KBM-7 (cell line): ENCODE measurements at regions not wholly inside any gene's neighbourhood (a gene's known extent, or its start where the extent isn't known, plus 50 kb on each side); places are given as distances from the start of the nearest gene placed in this dataset.

Source experiments
- DNase-seq: peaks from one replicate; pipeline ENCODE4 v3.0.0-alpha.2; 2015
- in situ Hi-C: fragments of 300-500 bp; cut with MboI; formaldehyde crosslinking; loops from 2 replicates; pipeline ENCODE4 v1.14.3; 2020; ENCODE audit warnings: low sequenced_read_pairs, low pct_unique_long_range_greater_than_20kb, mixed read lengths

DNA sequence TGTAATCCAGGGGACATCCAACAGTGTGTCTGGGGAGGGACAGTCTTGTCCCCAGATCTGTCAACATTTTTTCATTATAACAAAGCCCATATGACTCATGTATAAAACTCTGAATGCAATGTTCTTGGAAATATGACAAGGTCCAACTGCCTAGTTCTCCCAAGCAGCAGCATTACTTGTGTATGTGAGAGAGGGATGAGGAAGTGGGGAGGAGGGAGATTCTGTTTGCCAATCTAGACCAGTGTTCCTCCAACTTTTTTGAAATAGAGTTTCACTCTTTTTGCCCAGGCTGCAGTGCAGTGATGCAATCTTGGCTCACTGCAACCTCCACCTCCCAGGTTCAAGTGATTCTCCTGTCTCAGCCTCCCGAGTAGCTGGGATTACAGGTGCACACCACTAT, 394.8 kb downstream of the DHX35 start:
- no peak for DNase-seq
- in situ Hi-C loops: no loop called here

- no peak for DNase-seq
- in situ Hi-C loops: no loop called here
Observed at GRCh38 chr20:39349240-39349639, 387.1 kb downstream of the DHX35 start.

DNA sequence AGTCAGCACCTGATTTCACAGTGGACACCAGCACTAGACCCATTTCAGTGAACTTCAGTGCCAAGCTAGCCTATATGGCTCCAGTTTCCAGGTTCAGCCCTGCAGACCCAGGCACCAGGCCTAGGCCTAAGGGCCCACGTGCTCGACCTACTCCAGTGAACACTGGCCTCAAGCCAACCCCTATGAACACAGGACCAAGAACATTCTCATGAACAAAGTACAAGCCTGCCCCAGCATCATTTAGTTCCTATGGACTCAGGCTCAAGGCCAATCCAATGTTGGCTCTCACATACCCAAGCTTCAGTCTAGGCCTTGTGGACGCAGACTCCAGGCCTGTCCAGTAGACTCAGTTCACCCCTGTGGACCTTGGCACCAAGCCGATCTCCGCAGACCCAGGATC, 385.5 kb downstream of the DHX35 start:
- DNase-seq: no peak
- in situ Hi-C loops: no loop called here

- no peak for DNase-seq
- in situ Hi-C loops: no loop called here
Observed at GRCh38 chr20:39342463-39342862, 380.3 kb downstream of the DHX35 start.

GRCh38 chr20:39338469-39339376, 376.6 kb downstream of the DHX35 start:
- in situ Hi-C loops: no loop called here
- DNase-seq: peak; percentile 4

DNA sequence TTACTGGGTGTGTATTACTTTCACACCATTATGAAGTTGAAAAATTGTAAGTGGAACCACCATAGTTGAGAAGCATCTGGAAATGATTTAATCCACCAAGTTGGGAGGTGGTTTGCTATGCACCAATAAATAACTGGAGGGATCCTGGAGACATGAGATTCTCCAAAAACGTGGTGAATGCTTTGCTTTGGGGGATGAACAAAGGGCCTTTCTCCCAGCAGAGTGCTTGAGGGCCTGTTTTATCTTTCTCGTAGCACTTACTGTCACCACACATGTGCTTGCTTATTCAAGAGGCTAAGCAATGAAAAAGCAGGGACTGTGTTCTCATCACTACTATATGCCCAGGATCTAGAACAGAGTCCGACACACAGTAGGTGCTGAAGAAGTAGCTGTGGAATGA, 371.1 kb downstream of the DHX35 start:
- in situ Hi-C loops: no loop called here
- no peak for DNase-seq

- in situ Hi-C loops: no loop called here
- no peak for DNase-seq
Observed at GRCh38 chr20:39328347-39328746, 366.2 kb downstream of the DHX35 start.

DNA sequence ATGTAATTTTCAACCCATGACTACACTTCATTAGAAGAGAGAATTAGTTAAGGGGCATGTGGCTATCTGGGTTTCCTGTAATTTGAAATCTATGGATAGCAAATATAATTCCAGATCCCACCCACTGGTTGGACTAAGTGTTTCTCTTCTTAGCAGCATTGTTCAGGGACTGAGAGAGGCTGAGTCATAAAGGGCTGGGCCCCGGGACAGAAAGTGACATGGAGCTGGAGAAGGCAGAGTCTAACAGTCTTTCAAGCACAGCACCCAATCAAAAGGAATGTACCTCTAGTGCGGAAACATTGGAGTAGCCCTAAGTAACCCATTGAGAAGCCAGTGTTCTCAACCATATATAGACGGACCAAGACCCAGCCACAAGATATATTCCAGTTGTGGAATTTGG, 363.9 kb downstream of the DHX35 start:
- DNase-seq: no peak
- in situ Hi-C loops: no loop called here

DNA sequence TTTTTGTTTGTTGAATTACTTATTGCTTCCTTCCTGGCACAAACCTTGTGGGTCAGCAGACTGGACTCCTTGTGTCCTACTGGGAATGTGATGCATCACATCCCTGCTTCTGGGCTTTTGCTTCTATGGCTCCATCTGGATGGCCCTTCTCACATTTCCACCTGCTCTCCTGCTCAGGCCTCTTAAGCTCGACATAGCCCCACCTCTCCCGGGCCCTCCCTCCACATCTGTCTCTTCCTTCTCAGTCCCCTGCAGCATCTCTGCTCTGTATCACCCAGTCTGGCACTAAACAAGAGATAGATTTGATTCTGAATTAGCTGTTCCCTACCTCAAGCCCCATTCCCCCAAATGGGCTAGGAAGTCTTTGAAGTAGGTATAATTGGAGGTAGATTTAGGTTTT, 356.8 kb downstream of the DHX35 start:
- no peak for DNase-seq
- in situ Hi-C loops: no loop called here

DNA sequence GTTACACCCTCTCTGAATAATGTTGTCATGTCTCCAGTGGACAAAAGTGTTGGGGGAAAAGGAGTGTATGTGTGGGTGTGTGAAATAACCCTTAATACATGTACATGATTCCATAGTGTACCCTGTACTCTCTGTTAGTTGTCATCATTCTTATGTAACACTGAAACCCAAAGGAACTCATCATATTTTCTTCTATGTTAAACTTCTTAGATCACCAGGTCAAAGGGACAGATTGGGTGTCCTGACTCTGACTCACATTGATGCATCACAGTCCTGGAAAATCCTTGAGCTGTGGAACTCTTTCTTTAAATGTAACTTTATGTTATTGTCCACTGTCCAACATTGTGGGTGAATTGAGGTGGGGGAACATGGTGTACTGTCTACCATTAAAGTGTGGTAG, 350.5 kb downstream of the DHX35 start:
- DNase-seq: no peak
- in situ Hi-C loops: no loop called here

DNA sequence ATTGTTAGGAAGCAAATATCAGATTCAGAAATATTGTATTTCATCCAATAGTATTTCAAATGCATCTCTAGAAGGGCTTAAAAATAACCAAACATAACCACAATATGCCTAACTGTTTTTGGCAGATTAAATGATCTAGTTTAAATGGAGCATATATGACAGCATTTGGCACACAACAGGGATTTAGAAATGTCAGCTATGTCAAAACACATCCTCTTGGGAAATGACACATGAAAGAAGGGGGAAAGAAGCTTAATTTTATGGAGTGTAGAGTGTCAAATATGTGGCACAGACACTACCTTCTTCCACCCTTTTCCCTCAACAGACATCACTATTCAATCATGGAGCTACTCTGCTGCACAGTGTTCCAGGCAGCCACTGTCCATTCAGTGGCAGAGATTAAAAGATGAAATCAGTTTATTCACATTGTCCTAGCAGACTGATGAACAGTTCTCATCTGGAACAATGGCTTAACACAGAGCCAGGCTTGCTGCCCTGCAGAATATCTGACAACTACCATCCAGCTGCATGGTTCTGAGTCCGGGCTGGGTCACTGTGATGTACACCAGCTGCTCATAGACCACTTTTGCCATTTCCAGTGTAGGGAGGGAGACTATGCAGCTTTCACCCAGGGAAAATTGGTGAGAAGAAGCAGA, 349.8 kb downstream of the DHX35 start:
- no peak for DNase-seq
- in situ Hi-C loops: no loop called here

- DNase-seq: no peak
- in situ Hi-C loops: no loop called here
Observed at GRCh38 chr20:39310363-39310995, 348.3 kb downstream of the DHX35 start.

DNA sequence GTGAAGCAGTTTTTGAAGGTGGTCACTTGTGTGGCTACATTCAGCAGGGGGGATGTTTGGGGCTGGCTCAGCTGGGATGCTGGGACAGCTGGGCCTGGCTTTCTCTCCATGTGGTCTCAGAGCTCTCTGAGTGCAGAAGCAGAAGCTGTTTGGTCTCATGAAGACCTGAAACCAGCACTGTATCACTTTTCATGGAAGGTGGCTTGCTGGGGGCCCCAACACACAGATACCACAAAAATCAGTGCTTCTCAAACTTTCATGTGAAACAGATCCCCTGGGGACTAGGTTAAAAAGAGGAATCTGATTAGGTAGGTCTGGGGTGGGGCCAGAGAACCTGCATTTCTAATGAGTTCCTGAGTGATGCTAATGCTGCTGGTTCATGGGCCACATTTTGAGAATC, 347.3 kb downstream of the DHX35 start:
- no peak for DNase-seq
- in situ Hi-C loops: no loop called here

- no peak for DNase-seq
- in situ Hi-C loops: no loop called here
Observed at GRCh38 chr20:39302312-39302711, 340.2 kb downstream of the DHX35 start.

DNA sequence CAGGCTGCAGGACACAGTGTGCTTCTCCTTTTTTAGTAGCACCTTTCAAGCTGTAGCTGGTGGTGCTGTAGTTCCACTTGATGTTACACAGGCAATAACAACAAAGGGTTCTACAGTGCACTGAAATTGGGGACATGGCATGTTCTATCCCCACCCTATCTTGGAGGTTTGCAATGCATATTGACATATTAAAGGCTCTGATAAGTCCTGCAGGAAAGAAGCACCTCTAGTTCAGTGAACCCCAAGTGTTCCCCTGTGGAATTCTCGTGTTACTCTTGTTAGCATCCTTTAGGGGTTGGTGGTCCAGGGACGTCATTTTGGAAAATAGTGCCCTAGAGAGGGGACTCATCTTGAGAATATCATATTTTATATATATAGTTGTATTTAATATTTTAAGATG, 337.6 kb downstream of the DHX35 start:
- DNase-seq: no peak
- in situ Hi-C loops: no loop called here

DNA sequence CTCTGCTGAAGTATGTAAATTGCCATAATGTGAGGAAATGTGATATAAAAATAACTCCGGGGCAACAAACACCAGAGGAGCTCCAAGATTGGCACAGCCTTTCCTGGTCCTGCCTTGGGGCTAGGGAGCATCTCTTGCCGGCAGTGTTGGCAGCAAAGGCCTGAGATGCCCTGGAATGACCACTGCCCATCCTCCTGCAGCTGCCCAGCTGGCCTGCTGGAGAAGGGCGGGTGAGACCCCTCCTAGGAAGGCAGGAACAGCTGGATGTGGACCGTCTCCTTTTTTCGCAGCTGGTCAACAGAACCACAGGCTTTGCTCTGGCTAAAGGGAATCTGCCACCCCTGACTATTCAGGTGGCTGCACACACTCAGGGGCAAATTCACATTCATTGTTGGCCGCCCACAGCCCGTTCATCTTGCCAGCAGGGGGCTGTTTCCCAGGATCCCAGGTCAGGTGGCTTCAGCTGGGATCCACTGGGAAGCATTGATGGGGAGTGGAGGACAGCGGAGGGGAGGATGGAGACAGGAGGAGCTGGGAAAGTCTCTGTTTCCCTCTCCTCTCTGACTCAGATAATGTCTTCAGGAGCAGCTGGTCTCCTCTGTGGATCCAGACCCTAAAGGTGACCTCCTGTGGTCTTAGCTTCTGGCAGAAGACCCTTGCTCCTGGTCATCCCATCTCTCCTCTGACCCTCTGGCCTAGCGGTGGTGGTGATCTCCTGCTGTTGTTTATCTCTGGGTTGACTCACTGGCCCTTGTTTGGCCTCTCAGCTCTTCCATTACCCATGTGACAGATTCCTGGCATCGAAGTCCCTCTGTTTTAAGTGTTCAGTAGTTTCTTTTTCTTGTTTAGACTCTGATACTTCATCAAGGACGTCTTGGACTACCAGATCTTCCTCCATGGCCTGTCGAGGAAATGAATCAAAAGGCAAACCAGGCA, 336.7 kb downstream of the DHX35 start:
- DNase-seq: no peak
- in situ Hi-C loops: no loop called here

DNA sequence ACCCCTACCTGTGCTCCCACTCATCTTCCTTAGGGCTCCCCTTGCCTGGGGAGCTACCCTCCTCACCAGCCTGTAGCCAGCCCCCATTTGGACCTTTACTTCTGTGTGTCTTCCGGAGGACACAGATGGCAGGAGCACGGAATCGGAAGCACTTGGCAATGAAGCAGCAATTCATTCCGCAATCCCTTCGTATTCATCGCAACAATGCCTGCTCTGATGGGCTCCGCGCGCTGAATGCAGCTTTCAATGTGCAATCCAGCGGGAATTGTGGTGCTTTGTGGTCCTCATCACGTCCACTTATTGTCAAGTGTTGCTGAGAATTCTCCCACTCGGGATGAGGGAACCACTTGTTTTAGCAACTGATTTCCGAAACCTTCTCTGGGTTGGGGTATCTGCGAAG, 336.0 kb downstream of the DHX35 start:
- no peak for DNase-seq
- in situ Hi-C loops: no loop called here

DNA sequence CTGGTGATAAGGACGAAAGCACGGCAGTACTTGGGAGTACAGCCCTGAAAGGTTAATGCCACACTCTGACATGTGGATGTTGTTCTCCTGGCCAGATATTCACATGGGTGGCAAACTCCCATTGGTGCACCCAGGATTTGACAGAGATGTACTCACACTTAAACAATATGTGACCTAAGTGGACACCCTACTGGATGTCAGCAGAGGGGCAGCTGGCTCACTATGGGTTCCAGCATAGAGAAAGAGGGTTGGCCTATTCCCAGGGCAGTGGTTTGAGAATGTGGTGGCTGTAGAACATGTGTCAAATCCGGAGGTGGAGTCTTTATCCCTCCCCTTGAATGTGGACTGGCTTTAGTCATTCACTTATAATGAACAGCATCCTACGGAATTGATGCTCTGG, 333.2 kb downstream of the DHX35 start:
- DNase-seq: no peak
- in situ Hi-C loops: no loop called here

GRCh38 chr20:39294137-39294725, 332.1 kb downstream of the DHX35 start:
- in situ Hi-C loops: no loop called here
- DNase-seq: no peak
